ENCODE measurements at regions not wholly inside any gene's neighbourhood (a gene's known extent, or its start where the extent isn't known, plus 50 kb on each side); places are given as distances from the start of the nearest gene placed in this dataset.

GRCh38 chr1:9472386-9473031 lies 66.8 kb upstream of the SLC25A33 start:
- Mint-ChIP-seq H3K4me1 (no peaks in the 10 kb centered on the region), H3K4me3 (no peak overlapping the region), H3K27ac (no peak overlapping the region), H3K36me3 (no peaks in the 10 kb centered on the region), H3K9me3 (no peaks in the 10 kb centered on the region)
- ATAC-seq (no peak), DNase-seq (ENCODE audit: low spot score in 2 of 2) (no peak)

GRCh38 chr1:9473032-9473807 lies 66.0 kb upstream of the SLC25A33 start:
- Mint-ChIP-seq H3K27ac (no peak overlapping the region), H3K36me3 (no peaks in the 10 kb centered on the region), H3K9me3 (no peaks in the 10 kb centered on the region), H3K4me3 (no peak overlapping the region), H3K4me1 (no peaks in the 10 kb centered on the region)
- ATAC-seq, result peak; percentile 85
- DNase-seq (ENCODE audit: low spot score in 2 of 2), result no peak

GRCh38 chr1:9475061-9475627 lies 64.1 kb upstream of the SLC25A33 start:
- H3K4me3 Mint-ChIP-seq, result no peak overlapping the region
- no peak overlapping the region for H3K27ac Mint-ChIP-seq
- DNase-seq (ENCODE audit: low spot score in 2 of 2) (no peak), ATAC-seq (no peak)
- H3K9me3 Mint-ChIP-seq, result no peaks in the 10 kb centered on the region
- no peaks in the 10 kb centered on the region for H3K4me1 Mint-ChIP-seq
- H3K36me3 Mint-ChIP-seq, result no peaks in the 10 kb centered on the region

- Mint-ChIP-seq H3K36me3 (no peaks in the 10 kb centered on the region), H3K4me3 (no peak overlapping the region), H3K9me3 (no peaks in the 10 kb centered on the region), H3K4me1 (no peaks in the 10 kb centered on the region), H3K27ac (no peak overlapping the region)
- no peak for DNase-seq (ENCODE audit: low spot score in 2 of 2)
- ATAC-seq, result peak; percentile 65
These were observed 62.3 kb upstream of the SLC25A33 start for GRCh38 chr1:9476790-9477463.

- H3K4me1 Mint-ChIP-seq, result no peaks in the 10 kb centered on the region
- no peak overlapping the region for H3K27ac Mint-ChIP-seq
- no peak for ATAC-seq
- DNase-seq (ENCODE audit: low spot score in 2 of 2), result no peak
- no peaks in the 10 kb centered on the region for H3K9me3 Mint-ChIP-seq
- H3K36me3 Mint-ChIP-seq, result no peaks in the 10 kb centered on the region
- H3K4me3 Mint-ChIP-seq, result no peak overlapping the region
These were observed 61.7 kb upstream of the SLC25A33 start for GRCh38 chr1:9477535-9477934.

GRCh38 chr1:9478021-9478420 lies 61.2 kb upstream of the SLC25A33 start:
- no peaks in the 10 kb centered on the region for H3K4me1 Mint-ChIP-seq
- H3K4me3 Mint-ChIP-seq, result no peak overlapping the region
- H3K36me3 Mint-ChIP-seq, result no peaks in the 10 kb centered on the region
- ATAC-seq, result no peak
- no peaks in the 10 kb centered on the region for H3K9me3 Mint-ChIP-seq
- DNase-seq (ENCODE audit: low spot score in 2 of 2), result no peak
- no peak overlapping the region for H3K27ac Mint-ChIP-seq

GRCh38 chr1:9481048-9481447 lies 58.2 kb upstream of the SLC25A33 start:
- ATAC-seq, result no peak
- Mint-ChIP-seq H3K9me3 (no peaks in the 10 kb centered on the region), H3K4me1 (no peaks in the 10 kb centered on the region), H3K27ac (no peak overlapping the region), H3K36me3 (no peaks in the 10 kb centered on the region), H3K4me3 (no peak overlapping the region)
- no peak for DNase-seq (ENCODE audit: low spot score in 2 of 2)

- ATAC-seq, result no peak
- Mint-ChIP-seq H3K27ac (no peak overlapping the region), H3K9me3 (no peaks in the 10 kb centered on the region), H3K36me3 (no peaks in the 10 kb centered on the region), H3K4me3 (no peak overlapping the region), H3K4me1 (no peaks in the 10 kb centered on the region)
- no peak for DNase-seq (ENCODE audit: low spot score in 2 of 2)
These were observed 56.9 kb upstream of the SLC25A33 start for GRCh38 chr1:9482403-9482802.

- Mint-ChIP-seq H3K4me3 (no peak overlapping the region), H3K9me3 (no peaks in the 10 kb centered on the region), H3K36me3 (no peaks in the 10 kb centered on the region), H3K27ac (no peak overlapping the region), H3K4me1 (no peaks in the 10 kb centered on the region)
- DNase-seq (ENCODE audit: low spot score in 2 of 2) (no peak), ATAC-seq (peak; percentile 8)
These were observed 56.3 kb upstream of the SLC25A33 start for GRCh38 chr1:9482816-9483572.

GRCh38 chr1:9486466-9487140 lies 52.7 kb upstream of the SLC25A33 start:
- H3K4me1 Mint-ChIP-seq, result no peaks in the 10 kb centered on the region
- no peak overlapping the region for H3K4me3 Mint-ChIP-seq
- no peak overlapping the region for H3K27ac Mint-ChIP-seq
- DNase-seq (ENCODE audit: low spot score in 2 of 2) (no peak), ATAC-seq (no peak)
- no peaks in the 10 kb centered on the region for H3K36me3 Mint-ChIP-seq
- H3K9me3 Mint-ChIP-seq, result no peaks in the 10 kb centered on the region
